Activated CD4-positive, alpha-beta memory T cell treated with anti-CD3 and anti-CD28 coated beads for 36 hours (primary cell): ENCODE measurements at regions not wholly inside any gene's neighbourhood (a gene's known extent, or its start where the extent isn't known, plus 50 kb on each side); places are given as distances from the start of the nearest gene placed in this dataset.
"Not testable (repeated sequence)": the region's sequence is repeated elsewhere in the genome, so short reads cannot be mapped to it uniquely, and the experiment has no call there.

ENCODE experiments used
- CTCF ChIA-PET: fragments of 350-600 bp; sonication (Branson Sonifier 250); formaldehyde crosslinking; loops from one replicate; lab custom pipeline; 2021; ENCODE audit warnings: antibody characterized with exemption, inconsistent platforms; lab: Charles Lee
- POLR2A ChIA-PET: fragments of 350-600 bp; sonication (Branson Sonifier 250); formaldehyde crosslinking; loops from one replicate; lab custom pipeline; 2021; ENCODE audit warnings: antibody characterized with exemption; lab: Charles Lee
- DNase-seq: peaks from one replicate; pipeline ENCODE4 v3.0.0-alpha.2; 2020
- H3K27ac Mint-ChIP-seq: one replicate; pipeline ENCODE4 v1.8.0; 2021; ENCODE audit warnings: mixed read lengths
- H3K27me3 Mint-ChIP-seq: one replicate; pipeline ENCODE4 v1.8.0; 2021; ENCODE audit warnings: mixed read lengths
- H3K36me3 Mint-ChIP-seq: one replicate; pipeline ENCODE4 v1.8.0; 2021; ENCODE audit warnings: mixed read lengths
- H3K4me1 Mint-ChIP-seq: one replicate; pipeline ENCODE4 v1.8.0; 2021; ENCODE audit warnings: low read depth, mixed read lengths
- H3K4me3 Mint-ChIP-seq: one replicate; pipeline ENCODE4 v1.8.0; 2021; ENCODE audit warnings: mild to moderate bottlenecking, mixed read lengths
- H3K9me3 Mint-ChIP-seq: one replicate; pipeline ENCODE4 v1.8.0; 2021; ENCODE audit warnings: mixed read lengths
- intact Hi-C: fragments of 100-400 bp; cut with micrococcal nuclease; formaldehyde crosslinking; loops from one replicate; pipeline ENCODE4 v1.15.1; 2023

GRCh38 chr7:113294750-113295149 lies 176.4 kb upstream of the SMIM30 start:
- Mint-ChIP-seq H3K27ac (no peak overlapping the region), H3K9me3 (no peaks in the 10 kb centered on the region), H3K36me3 (no peaks in the 10 kb centered on the region), H3K27me3 (no peaks in the 10 kb centered on the region), H3K4me1 (no peaks in the 10 kb centered on the region), H3K4me3 (no peak overlapping the region)
- intact Hi-C loops: no loop called here
- no peak for DNase-seq
- ChIA-PET CTCF (no interaction called here), POLR2A (no interaction called here)

DNA sequence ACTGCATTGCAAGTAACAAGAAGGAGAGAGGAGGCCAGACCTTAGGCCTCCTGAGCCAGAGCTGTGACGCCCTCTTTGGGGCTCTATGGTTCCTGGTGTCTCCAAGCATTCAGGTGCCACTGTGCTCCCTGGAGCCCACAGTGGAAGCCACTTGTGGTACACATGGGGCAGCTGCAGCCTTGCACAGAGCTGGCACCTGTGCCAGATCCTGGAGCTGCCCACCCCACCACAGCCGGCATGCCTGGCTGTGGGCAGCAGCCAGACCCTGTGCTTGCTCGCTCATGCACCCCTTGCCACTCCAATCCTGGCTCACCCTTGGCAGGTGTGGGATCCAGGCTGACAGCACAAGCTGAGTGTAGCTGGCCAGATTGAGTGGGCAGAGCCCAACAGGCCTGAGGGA lies 173.8 kb upstream of the SMIM30 start:
- intact Hi-C loops: no loop called here
- H3K4me1 Mint-ChIP-seq: no peaks in the 10 kb centered on the region
- H3K27me3 Mint-ChIP-seq: peaks cover 2% of the 10 kb centered on the region
- H3K9me3 Mint-ChIP-seq: no peaks in the 10 kb centered on the region
- H3K36me3 Mint-ChIP-seq: no peaks in the 10 kb centered on the region
- ChIA-PET CTCF (no interaction called here), POLR2A (no interaction called here)
- no peak overlapping the region for H3K4me3 Mint-ChIP-seq
- no peak overlapping the region for H3K27ac Mint-ChIP-seq
- DNase-seq: no peak

- H3K36me3 Mint-ChIP-seq: no peaks in the 10 kb centered on the region
- peaks cover 2% of the 10 kb centered on the region for H3K27me3 Mint-ChIP-seq
- H3K4me1 Mint-ChIP-seq: no peaks in the 10 kb centered on the region
Observed at GRCh38 chr7:113291058-113291457, 172.7 kb upstream of the SMIM30 start.

DNA sequence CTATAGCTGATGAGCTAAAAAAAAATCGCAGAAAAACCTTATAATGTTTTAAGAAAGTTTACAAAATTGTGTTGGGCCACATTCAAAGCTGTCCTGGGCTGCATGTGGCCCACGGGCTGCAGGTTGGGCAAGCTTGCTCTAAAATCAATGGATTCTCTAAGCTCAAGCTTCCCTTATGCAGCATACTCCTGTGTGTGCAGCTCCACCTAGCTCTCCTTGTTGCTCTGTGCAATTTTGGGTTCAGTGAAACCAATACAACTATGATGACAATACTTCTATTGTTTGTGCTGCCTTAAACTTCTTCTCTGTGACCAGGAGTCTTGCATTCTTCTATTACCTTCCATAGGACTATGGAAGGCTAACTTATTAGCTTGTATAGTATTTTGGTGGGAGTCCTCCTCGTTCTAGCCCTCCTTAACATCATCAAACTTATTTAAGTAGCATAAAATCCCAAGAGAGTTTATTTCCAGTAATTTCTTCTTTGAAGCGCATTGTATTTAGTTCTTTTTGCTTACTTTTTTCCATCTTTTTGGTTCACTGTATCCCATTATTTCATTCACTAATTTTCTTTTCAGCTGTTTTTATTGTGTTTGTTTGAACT lies 170.9 kb upstream of the SMIM30 start:
- Mint-ChIP-seq H3K9me3 (no peaks in the 10 kb centered on the region), H3K36me3 (no peaks in the 10 kb centered on the region), H3K4me1 (no peaks in the 10 kb centered on the region), H3K4me3 (no peak overlapping the region), H3K27me3 (peaks cover 2% of the 10 kb centered on the region), H3K27ac (no peak overlapping the region)
- ChIA-PET CTCF (no interaction called here), POLR2A (no interaction called here)
- DNase-seq: no peak
- intact Hi-C loops: loop anchor here (5.0 kb wide), 1 partner anchor 737 kb away; no protein-coding TSS in a partner anchor

More at GRCh38 chr7:113291058-113291457, 172.7 kb upstream of the SMIM30 start:
- intact Hi-C loops: no loop called here
- CTCF ChIA-PET: no interaction called here
- POLR2A ChIA-PET: no interaction called here
- no peaks in the 10 kb centered on the region for H3K9me3 Mint-ChIP-seq
- DNase-seq: no peak
- no peak overlapping the region for H3K27ac Mint-ChIP-seq
- no peak overlapping the region for H3K4me3 Mint-ChIP-seq

GRCh38 chr7:113285411-113285810 lies 167.1 kb upstream of the SMIM30 start:
- intact Hi-C loops: loop anchor here (5.0 kb wide), 1 partner anchor 733 kb away; no protein-coding TSS in a partner anchor
- H3K27ac Mint-ChIP-seq: no peak overlapping the region
- DNase-seq: no peak
- peaks cover 3% of the 10 kb centered on the region for H3K4me1 Mint-ChIP-seq
- H3K4me3 Mint-ChIP-seq: no peak overlapping the region
- H3K27me3 Mint-ChIP-seq: peaks cover 5% of the 10 kb centered on the region
- ChIA-PET CTCF (no interaction called here), POLR2A (no interaction called here)
- H3K36me3 Mint-ChIP-seq: no peaks in the 10 kb centered on the region
- H3K9me3 Mint-ChIP-seq: no peaks in the 10 kb centered on the region

GRCh38 chr7:113283861-113284260 lies 165.5 kb upstream of the SMIM30 start:
- CTCF ChIA-PET: no interaction called here
- Mint-ChIP-seq H3K36me3 (no peaks in the 10 kb centered on the region), H3K4me3 (no peak overlapping the region), H3K9me3 (no peaks in the 10 kb centered on the region), H3K27me3 (peaks cover 5% of the 10 kb centered on the region), H3K27ac (no peak overlapping the region), H3K4me1 (peaks cover 3% of the 10 kb centered on the region)
- POLR2A ChIA-PET: no interaction called here
- intact Hi-C loops: no loop called here
- no peak for DNase-seq

DNA sequence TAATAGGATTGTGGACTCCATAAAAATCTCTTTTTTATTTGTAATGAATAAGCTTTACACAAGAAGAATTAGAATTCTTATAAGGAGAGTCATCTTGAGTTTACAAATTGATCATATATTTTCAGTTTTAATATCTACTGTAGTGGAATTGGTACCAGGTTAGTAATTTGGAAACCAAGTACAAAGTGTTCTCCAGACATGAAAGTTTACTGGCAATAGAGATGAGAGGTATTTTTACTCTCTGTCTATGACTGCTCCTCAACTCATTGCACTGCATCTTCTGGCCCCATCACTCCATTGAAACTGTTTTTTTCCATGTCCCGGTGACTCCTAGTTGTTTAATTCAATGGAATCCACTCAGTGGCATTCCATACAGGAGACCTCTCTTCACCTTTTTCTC lies 164.5 kb upstream of the SMIM30 start:
- CTCF ChIA-PET: no interaction called here
- H3K27me3 Mint-ChIP-seq: peaks cover 3% of the 10 kb centered on the region
- intact Hi-C loops: no loop called here

DNA sequence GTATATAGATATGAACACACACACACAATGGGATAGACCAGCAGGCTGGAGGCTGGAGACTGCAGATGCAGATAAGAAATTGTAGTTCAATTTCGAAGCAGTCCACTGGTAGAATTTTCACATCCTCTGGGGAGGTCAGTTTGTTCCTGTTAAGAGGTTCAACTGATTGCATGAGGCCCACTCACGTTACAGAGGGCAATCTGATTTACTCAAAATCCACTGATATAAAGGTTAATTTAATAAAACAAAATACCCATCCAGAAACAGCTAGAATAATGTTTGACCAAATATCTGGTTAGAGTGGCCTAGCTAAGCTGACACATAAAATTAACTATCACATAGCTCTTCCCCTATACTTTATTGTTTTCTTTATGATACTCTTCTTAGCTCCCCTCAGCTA lies 162.9 kb upstream of the SMIM30 start:
- Mint-ChIP-seq H3K36me3 (no peaks in the 10 kb centered on the region), H3K9me3 (peaks cover 2% of the 10 kb centered on the region), H3K27ac (no peak overlapping the region), H3K4me1 (peaks cover 3% of the 10 kb centered on the region), H3K27me3 (peaks cover 3% of the 10 kb centered on the region), H3K4me3 (no peak overlapping the region)
- POLR2A ChIA-PET: no interaction called here
- CTCF ChIA-PET: no interaction called here
- no peak for DNase-seq
- intact Hi-C loops: no loop called here

More for the DNA sequence above, 164.5 kb upstream of the SMIM30 start:
- Mint-ChIP-seq H3K4me3 (no peak overlapping the region), H3K9me3 (no peaks in the 10 kb centered on the region), H3K27ac (no peak overlapping the region), H3K4me1 (peaks cover 3% of the 10 kb centered on the region), H3K36me3 (no peaks in the 10 kb centered on the region)
- DNase-seq: no peak
- POLR2A ChIA-PET: no interaction called here

DNA sequence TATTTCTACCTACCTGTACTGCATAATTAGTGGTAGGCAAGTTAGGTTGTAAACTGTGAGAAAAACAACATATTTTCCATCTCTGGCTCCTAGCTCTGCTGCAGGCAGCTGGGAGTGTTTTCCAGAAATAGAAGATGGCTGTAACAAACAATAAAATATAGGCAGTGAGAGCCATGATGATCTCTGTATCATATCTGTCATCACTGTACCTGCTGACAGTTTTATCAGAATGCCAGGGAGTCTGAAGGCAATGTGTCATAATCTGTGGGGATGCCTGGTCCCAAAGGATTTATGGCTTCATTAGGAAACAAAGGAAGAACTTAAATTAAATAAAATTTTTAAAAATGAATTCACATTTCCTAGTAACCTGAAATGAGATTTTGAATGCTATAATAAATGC lies 160.9 kb upstream of the SMIM30 start:
- peaks cover 4% of the 10 kb centered on the region for H3K9me3 Mint-ChIP-seq
- H3K36me3 Mint-ChIP-seq: no peaks in the 10 kb centered on the region
- peaks cover 3% of the 10 kb centered on the region for H3K4me1 Mint-ChIP-seq
- H3K27me3 Mint-ChIP-seq: peaks cover 3% of the 10 kb centered on the region
- ChIA-PET CTCF (no interaction called here), POLR2A (no interaction called here)
- no peak overlapping the region for H3K27ac Mint-ChIP-seq
- DNase-seq: no peak
- intact Hi-C loops: no loop called here
- no peak overlapping the region for H3K4me3 Mint-ChIP-seq

DNA sequence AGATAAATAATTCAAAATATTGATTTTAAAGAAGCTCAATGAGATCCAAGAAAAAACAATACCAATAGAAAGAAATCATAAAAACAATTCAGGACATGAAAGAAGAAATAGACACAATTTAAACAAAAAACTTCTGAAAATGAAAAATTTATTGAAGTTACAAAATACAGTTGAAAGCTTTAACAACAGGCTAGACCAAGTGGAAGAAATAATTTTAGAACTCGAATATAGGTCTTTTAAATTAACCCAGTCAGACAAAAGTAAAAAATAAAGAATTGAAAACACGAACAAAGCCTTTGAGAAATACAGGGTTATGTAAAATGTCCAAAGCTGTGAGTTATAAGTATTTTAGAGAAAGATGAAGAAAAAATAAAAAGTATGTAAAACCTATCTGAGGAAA lies 152.4 kb upstream of the SMIM30 start:
- ChIA-PET POLR2A (no interaction called here), CTCF (no interaction called here)
- Mint-ChIP-seq H3K27me3 (no peaks in the 10 kb centered on the region), H3K4me3 (no peak overlapping the region), H3K36me3 (no peaks in the 10 kb centered on the region), H3K4me1 (no peaks in the 10 kb centered on the region), H3K27ac (no peak overlapping the region), H3K9me3 (peaks cover 31% of the 10 kb centered on the region)
- no peak for DNase-seq
- intact Hi-C loops: no loop called here

DNA sequence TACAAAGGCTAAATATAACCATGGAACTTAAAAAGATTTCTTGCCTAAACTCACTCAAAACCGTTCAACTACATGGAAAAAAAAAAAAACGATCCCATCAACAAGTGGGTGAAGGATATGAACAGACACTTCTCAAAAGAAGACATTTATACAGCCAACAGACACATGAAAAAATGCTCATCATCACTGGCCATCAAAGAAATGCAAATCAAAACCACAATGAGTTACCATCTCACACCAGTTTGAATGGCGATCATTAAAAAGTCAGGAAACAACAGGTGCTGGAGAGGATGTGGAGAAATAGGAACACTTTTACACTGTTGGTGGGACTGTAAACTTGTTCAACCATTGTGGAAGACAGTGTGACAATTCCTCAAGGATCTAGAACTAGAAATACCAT lies 151.2 kb upstream of the SMIM30 start:
- H3K36me3 Mint-ChIP-seq, H3K27ac Mint-ChIP-seq, CTCF ChIA-PET, POLR2A ChIA-PET, H3K27me3 Mint-ChIP-seq, DNase-seq, intact Hi-C loops, H3K4me3 Mint-ChIP-seq, H3K4me1 Mint-ChIP-seq: not testable (repeated sequence)
- H3K9me3 Mint-ChIP-seq: peaks cover 30% of the 10 kb centered on the region

DNA sequence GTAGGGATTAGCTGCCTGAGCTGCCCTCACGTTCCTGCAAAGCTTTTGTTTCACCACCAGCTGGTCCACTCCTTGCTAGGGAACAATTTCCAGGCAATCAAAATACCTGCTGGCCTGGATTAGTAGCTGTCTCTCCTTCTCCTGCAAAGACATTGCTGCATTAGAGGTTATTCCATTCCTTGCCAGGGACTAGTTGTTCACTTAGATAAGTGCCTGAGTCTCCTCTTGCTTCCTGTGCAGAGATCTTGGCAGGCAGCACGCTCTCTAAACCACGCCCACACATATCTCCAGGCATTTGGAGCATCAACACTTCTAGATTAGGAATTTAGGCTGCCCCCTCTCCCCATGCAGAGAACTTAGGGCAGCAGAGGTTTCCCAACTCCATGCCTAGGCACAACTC lies 150.4 kb upstream of the SMIM30 start:
- Mint-ChIP-seq H3K4me1 (no peaks in the 10 kb centered on the region), H3K27me3 (no peaks in the 10 kb centered on the region)
- intact Hi-C loops: no loop called here

DNA sequence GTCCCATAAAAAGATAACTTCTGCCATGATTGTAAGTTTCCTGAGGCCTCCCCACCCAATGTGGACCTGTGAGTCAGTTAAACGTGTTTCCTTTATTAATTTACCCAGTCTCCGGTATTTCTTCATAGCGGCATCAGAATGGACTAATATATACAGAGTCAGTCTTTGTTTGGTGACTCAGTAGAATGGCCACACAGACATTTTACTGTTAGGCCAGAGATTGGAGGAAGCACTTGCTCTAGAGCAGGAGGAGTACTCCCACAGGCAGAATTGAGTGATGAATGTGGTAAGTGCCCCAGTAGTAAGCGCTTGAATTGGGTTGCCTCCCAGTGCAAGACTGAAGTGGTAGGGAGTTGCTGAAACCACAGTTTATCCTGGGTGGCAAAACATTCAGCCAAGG lies 149.5 kb upstream of the SMIM30 start:
- intact Hi-C loops: no loop called here
- H3K4me3 Mint-ChIP-seq: no peak overlapping the region
- ChIA-PET CTCF (no interaction called here), POLR2A (no interaction called here)
- H3K27me3 Mint-ChIP-seq: no peaks in the 10 kb centered on the region
- no peaks in the 10 kb centered on the region for H3K36me3 Mint-ChIP-seq
- DNase-seq: no peak
- no peak overlapping the region for H3K27ac Mint-ChIP-seq
- peaks cover 32% of the 10 kb centered on the region for H3K9me3 Mint-ChIP-seq
- no peaks in the 10 kb centered on the region for H3K4me1 Mint-ChIP-seq

More for the DNA sequence above, 150.4 kb upstream of the SMIM30 start:
- Mint-ChIP-seq H3K36me3 (no peaks in the 10 kb centered on the region), H3K4me3 (no peak overlapping the region), H3K27ac (no peak overlapping the region), H3K9me3 (peaks cover 32% of the 10 kb centered on the region)
- DNase-seq: no peak
- ChIA-PET CTCF (no interaction called here), POLR2A (no interaction called here)
